ENCODE measurements at regions not wholly inside any gene's neighbourhood (a gene's known extent, or its start where the extent isn't known, plus 50 kb on each side); places are given as distances from the start of the nearest gene placed in this dataset.
"Not testable (repeated sequence)": the region's sequence is repeated elsewhere in the genome, so short reads cannot be mapped to it uniquely, and the experiment has no call there.

DNA sequence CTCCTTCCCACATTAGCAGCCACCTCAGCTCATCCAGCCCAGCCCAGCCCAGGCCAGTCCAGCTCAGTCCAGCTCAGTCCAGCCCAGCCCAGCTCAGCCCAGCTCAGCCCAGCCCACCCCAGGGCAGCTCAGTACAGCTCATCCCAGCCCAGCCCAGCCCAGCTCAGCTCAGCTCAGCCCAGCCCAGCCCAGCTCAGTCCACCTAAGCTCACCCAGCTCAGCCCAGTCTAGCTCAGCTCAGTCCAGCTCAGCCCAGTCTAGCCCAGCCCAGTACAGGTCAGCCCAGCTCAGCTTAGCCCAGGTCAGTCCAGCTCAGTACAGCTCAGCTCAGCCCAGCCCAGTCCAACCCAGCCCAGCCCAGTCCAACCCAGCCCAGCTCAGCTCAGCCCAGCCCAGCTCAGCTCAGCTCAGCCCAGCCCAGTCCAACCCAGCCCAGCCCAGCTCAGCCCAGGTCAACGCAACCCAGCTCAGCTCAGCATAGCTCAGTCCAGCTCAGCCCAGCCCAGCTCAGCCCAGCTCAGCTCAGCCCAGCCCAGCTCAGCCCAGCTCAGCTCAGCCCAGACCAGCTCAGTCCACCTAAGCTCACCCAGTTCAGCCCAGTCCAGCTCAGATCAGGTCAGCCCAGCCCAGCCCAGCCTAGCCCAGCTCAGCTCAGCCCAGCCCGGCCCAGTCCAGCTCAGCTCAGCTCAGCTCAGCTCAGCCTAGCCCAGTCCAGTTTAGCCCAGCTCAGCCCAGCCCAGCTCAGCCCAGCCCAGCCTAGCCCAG, 63.0 kb downstream of the TMEM121 start:
- Histone ChIP-seq H3K4me1 (ENCODE audit: control insufficient read depth, insufficient read depth, low read length) (no peaks in the 10 kb centered on the region), H3K27me3 (ENCODE audit: control insufficient read depth, insufficient read depth, low read length, poor library complexity, severe bottlenecking) (no peaks in the 10 kb centered on the region), H3K9me3 (ENCODE audit: control insufficient read depth, low read length) (no peaks in the 10 kb centered on the region), H3K4me3 (ENCODE audit: insufficient read depth, low read depth, low read length) (no peak overlapping the region), H3K36me3 (ENCODE audit: control insufficient read depth, insufficient read depth, low read length) (no peaks in the 10 kb centered on the region), H3K27ac (ENCODE audit: insufficient read depth, low read depth, low read length, poor library complexity, severe bottlenecking) (no peak overlapping the region)
- WGBS, 2 experiments: 69 to 76% methylated on average over 2 of the region's 2 CpGs

DNA sequence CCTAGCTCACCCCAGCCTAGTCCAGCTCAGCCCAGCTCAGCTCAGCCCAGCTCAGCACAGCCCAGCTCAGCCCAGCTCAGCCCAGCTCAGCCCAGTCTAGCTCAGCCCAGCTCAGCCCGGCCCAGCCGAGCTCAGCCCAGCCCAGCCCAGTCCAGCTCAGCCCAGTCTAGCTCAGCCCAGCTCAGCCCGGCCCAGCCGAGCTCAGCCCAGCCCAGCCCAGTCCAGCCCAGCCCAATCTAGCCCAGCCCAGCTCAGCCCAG, 63.5 kb downstream of the TMEM121 start:
- H3K9me3 ChIP-seq (ENCODE audit: control insufficient read depth, low read length): not testable (repeated sequence)

GRCh38 chr14:105591052-105591451, 64.7 kb downstream of the TMEM121 start:
- no peaks in the 10 kb centered on the region for H3K4me1 ChIP-seq (ENCODE audit: control insufficient read depth, insufficient read depth, low read length)
- H3K27ac ChIP-seq (ENCODE audit: insufficient read depth, low read depth, low read length, poor library complexity, severe bottlenecking): no peak overlapping the region
- H3K4me3 ChIP-seq (ENCODE audit: insufficient read depth, low read depth, low read length): no peak overlapping the region
- no peaks in the 10 kb centered on the region for H3K36me3 ChIP-seq (ENCODE audit: control insufficient read depth, insufficient read depth, low read length)
- WGBS, 2 experiments: 75 to 78% methylated on average over 4 of the region's 4 CpGs
- H3K27me3 ChIP-seq (ENCODE audit: control insufficient read depth, insufficient read depth, low read length, poor library complexity, severe bottlenecking): no peaks in the 10 kb centered on the region
- no peaks in the 10 kb centered on the region for H3K9me3 ChIP-seq (ENCODE audit: control insufficient read depth, low read length)

More for the DNA sequence above, 63.5 kb downstream of the TMEM121 start:
- H3K4me3 ChIP-seq (ENCODE audit: insufficient read depth, low read depth, low read length); H3K27me3 ChIP-seq (ENCODE audit: control insufficient read depth, insufficient read depth, low read length, poor library complexity, severe bottlenecking); H3K4me1 ChIP-seq (ENCODE audit: control insufficient read depth, insufficient read depth, low read length); H3K27ac ChIP-seq (ENCODE audit: insufficient read depth, low read depth, low read length, poor library complexity, severe bottlenecking); H3K36me3 ChIP-seq (ENCODE audit: control insufficient read depth, insufficient read depth, low read length): not testable (repeated sequence)
- 60 to 62% methylated on average over 4 of the region's 4 CpGs for WGBS, 2 experiments

DNA sequence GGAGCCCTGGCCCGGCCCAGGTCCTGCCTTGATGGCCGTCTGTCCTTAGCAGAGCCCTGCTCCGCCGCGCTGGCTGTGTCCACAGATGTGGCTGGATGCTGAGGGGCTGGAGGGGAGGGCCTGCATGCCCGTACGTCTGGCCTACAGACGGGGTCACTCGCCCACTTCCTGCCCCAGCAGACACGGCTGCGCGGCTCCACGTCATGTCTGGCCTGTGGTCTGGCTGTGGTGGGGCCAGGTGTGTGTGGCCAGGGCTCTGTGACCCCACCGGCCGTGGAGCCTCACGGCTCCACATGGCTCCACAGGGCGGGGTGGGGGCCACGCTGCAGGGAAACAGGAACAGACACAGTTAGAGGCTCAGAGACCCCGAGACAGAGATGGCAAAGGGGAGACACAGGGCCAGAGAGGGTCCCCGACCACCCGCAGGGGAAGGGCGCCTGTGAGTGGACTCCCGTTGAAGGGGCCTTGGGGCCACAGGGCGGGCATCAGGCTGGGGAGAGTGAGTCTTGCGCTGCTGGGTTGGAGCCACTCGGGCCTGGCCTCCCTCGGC, 65.5 kb downstream of the TMEM121 start:
- not testable (repeated sequence) for H3K27me3 ChIP-seq (ENCODE audit: control insufficient read depth, insufficient read depth, low read length, poor library complexity, severe bottlenecking); H3K27ac ChIP-seq (ENCODE audit: insufficient read depth, low read depth, low read length, poor library complexity, severe bottlenecking); H3K4me1 ChIP-seq (ENCODE audit: control insufficient read depth, insufficient read depth, low read length); H3K36me3 ChIP-seq (ENCODE audit: control insufficient read depth, insufficient read depth, low read length); H3K4me3 ChIP-seq (ENCODE audit: insufficient read depth, low read depth, low read length); H3K9me3 ChIP-seq (ENCODE audit: control insufficient read depth, low read length)
- 86 to 87% methylated on average over 27 of the region's 27 CpGs for WGBS, 2 experiments

- H3K9me3 ChIP-seq (ENCODE audit: control insufficient read depth, low read length); H3K4me1 ChIP-seq (ENCODE audit: control insufficient read depth, insufficient read depth, low read length); H3K27ac ChIP-seq (ENCODE audit: insufficient read depth, low read depth, low read length, poor library complexity, severe bottlenecking); H3K4me3 ChIP-seq (ENCODE audit: insufficient read depth, low read depth, low read length); H3K36me3 ChIP-seq (ENCODE audit: control insufficient read depth, insufficient read depth, low read length); H3K27me3 ChIP-seq (ENCODE audit: control insufficient read depth, insufficient read depth, low read length, poor library complexity, severe bottlenecking): not testable (repeated sequence)
- WGBS, 2 experiments: 79 to 87% methylated on average over 5 to 6 of the region's 13 CpGs
Observed at GRCh38 chr14:105592646-105593045, 66.3 kb downstream of the TMEM121 start.

- 67 to 94% methylated on average over 3 to 4 of the region's 21 CpGs for WGBS, 2 experiments
- H3K27ac ChIP-seq (ENCODE audit: insufficient read depth, low read depth, low read length, poor library complexity, severe bottlenecking); H3K36me3 ChIP-seq (ENCODE audit: control insufficient read depth, insufficient read depth, low read length); H3K9me3 ChIP-seq (ENCODE audit: control insufficient read depth, low read length); H3K4me1 ChIP-seq (ENCODE audit: control insufficient read depth, insufficient read depth, low read length); H3K4me3 ChIP-seq (ENCODE audit: insufficient read depth, low read depth, low read length); H3K27me3 ChIP-seq (ENCODE audit: control insufficient read depth, insufficient read depth, low read length, poor library complexity, severe bottlenecking): not testable (repeated sequence)
Observed at GRCh38 chr14:105595346-105595745, 69.0 kb downstream of the TMEM121 start.

DNA sequence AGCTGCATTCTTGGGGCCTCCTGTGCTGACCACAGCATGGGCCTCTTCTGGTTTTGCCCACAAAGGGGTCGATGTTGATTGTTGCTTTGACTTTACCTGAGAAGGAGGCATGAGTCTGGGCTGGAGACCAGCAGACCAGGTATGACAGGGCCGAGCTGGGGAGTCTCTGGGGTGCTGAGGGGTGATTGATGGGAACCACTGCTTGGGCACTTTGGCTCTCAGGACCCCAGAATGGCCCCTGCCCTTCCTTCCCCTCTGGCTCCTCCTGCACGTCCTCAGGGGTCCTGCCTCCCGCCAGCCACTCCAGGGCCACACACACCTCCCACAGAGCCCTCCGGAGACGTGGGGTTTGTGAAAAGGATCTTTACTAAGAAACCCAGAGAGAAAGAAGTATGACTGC, 70.0 kb downstream of the TMEM121 start:
- not testable (repeated sequence) for H3K4me1 ChIP-seq (ENCODE audit: control insufficient read depth, insufficient read depth, low read length); H3K9me3 ChIP-seq (ENCODE audit: control insufficient read depth, low read length); H3K36me3 ChIP-seq (ENCODE audit: control insufficient read depth, insufficient read depth, low read length); H3K27me3 ChIP-seq (ENCODE audit: control insufficient read depth, insufficient read depth, low read length, poor library complexity, severe bottlenecking); H3K27ac ChIP-seq (ENCODE audit: insufficient read depth, low read depth, low read length, poor library complexity, severe bottlenecking); H3K4me3 ChIP-seq (ENCODE audit: insufficient read depth, low read depth, low read length)
- WGBS, 2 experiments: 17 to 33% methylated on average over 4 to 6 of the region's 6 CpGs

DNA sequence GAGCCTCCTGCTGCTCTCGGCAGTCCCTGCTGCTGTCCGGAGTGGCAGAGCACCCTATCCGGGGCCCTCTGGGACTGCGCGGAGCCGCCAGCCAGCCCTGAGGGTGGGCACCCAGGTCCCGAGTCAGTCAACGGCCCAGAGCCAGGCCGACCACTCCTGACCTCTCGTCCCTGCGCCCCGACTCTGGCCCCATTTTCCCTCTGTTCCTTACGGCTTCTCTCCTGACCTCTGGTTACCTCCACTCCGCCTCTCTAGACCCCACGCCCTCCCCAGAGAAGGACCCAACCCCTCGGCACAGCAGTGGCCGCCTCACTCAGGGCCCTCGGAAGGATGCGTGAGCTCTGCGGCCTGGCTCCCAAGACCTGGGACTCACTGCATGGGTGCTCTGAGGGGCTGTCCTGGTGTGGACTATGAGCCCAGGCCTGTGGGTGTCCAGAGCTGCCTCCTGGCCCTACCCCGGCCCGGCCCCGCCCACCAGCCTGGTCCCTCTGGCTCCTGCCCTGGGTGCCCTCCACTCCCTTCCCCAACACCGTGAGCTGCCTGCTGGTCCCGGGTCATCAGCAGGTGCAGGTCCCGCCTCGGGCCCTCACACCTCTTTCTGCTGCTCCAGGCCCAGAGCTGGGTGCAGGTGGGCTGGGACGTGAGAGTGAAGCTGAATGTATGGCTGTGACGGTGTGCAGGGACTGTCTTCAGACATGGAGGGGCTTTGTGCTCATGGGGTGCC, 71.8 kb downstream of the TMEM121 start:
- not testable (repeated sequence) for H3K4me1 ChIP-seq (ENCODE audit: control insufficient read depth, insufficient read depth, low read length); H3K4me3 ChIP-seq (ENCODE audit: insufficient read depth, low read depth, low read length); H3K27ac ChIP-seq (ENCODE audit: insufficient read depth, low read depth, low read length, poor library complexity, severe bottlenecking); H3K9me3 ChIP-seq (ENCODE audit: control insufficient read depth, low read length); H3K36me3 ChIP-seq (ENCODE audit: control insufficient read depth, insufficient read depth, low read length); H3K27me3 ChIP-seq (ENCODE audit: control insufficient read depth, insufficient read depth, low read length, poor library complexity, severe bottlenecking)
- whole genome bisulfite sequencing, 2 experiments: 92 to 93% methylated on average over 21 of the region's 29 CpGs

DNA sequence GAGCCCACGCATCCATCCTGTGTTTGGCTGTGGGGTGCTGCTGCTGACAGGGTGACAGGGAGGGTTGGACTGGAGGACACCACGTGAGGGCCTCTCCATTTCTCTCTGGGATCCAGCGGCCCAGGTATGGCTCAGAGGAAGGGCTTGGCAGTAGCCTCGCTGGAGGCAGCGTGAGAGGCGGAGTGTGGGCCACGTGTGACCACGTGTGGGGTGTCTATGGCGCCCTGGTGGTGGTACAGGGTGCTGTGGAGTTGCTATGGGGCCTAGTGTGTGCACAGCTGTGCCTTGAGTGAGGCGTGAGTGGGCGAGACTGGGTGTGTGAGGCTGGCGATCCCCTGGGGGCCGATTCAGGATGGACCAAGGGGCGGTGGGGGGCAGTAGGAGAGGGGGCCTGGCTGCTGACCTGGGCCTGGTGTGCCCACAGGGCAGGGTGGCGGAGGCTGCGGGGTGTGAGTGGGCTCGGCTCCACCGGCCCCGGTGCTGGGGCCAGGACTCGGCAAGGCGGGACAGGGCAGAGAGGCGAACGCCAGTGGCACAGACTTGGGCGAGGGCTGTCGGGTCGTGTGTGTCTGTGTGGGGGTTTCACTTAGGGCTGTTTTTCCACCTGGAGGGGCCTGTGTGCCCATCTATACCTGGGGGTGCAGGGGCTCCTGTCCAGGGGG, 72.7 kb downstream of the TMEM121 start:
- WGBS, 2 experiments: 66 to 69% methylated on average over 12 to 16 of the region's 26 CpGs
- not testable (repeated sequence) for H3K9me3 ChIP-seq (ENCODE audit: control insufficient read depth, low read length)

DNA sequence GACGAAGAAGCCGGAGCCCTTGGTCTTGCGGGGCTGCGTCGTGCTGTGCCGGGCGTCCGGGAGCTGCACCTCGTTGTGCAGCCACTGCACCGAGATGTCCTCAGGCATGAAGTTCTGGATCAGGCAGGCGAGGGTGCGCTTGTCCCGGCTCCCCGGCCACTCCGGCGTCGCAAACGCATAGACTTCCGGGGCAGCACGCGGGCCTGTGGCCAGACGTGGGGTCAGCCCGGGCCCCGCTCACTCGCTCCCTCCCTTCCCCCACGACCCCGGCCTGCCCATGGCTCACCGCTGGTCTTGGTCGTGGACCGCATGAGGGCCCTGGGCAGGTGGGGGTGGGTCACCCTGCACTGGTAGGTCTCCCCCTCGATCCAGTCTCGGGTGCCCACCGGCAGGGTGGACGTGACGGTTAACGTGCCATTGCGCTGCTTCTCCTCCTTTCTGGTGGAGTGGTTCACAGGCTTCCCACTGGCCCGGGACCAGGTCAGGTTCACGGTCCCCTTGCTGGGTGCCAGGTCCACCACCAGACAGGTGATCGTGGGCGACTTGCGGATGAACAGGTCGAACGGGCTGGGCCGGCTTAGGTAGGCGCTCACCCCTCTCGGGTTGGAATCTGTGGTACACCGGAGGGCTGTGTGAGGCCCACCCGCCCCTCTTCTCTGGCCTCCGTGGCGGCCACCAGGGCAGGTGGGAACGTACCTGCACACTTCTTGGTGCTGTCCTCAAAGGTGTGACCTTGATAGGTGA, 74.0 kb downstream of the TMEM121 start:
- not testable (repeated sequence) for H3K27me3 ChIP-seq (ENCODE audit: control insufficient read depth, insufficient read depth, low read length, poor library complexity, severe bottlenecking); H3K4me3 ChIP-seq (ENCODE audit: insufficient read depth, low read depth, low read length); H3K36me3 ChIP-seq (ENCODE audit: control insufficient read depth, insufficient read depth, low read length); H3K4me1 ChIP-seq (ENCODE audit: control insufficient read depth, insufficient read depth, low read length); H3K27ac ChIP-seq (ENCODE audit: insufficient read depth, low read depth, low read length, poor library complexity, severe bottlenecking); H3K9me3 ChIP-seq (ENCODE audit: control insufficient read depth, low read length)
- 90 to 92% methylated on average over 52 of the region's 52 CpGs for WGBS, 2 experiments

More for the DNA sequence above, 72.7 kb downstream of the TMEM121 start:
- H3K4me3 ChIP-seq (ENCODE audit: insufficient read depth, low read depth, low read length); H3K27ac ChIP-seq (ENCODE audit: insufficient read depth, low read depth, low read length, poor library complexity, severe bottlenecking); H3K4me1 ChIP-seq (ENCODE audit: control insufficient read depth, insufficient read depth, low read length); H3K27me3 ChIP-seq (ENCODE audit: control insufficient read depth, insufficient read depth, low read length, poor library complexity, severe bottlenecking); H3K36me3 ChIP-seq (ENCODE audit: control insufficient read depth, insufficient read depth, low read length): not testable (repeated sequence)

Measured in ectodermal cell (in vitro differentiated cells).